Immature natural killer cell (primary cell): ENCODE measurements at regions not wholly inside any gene's neighbourhood (a gene's known extent, or its start where the extent isn't known, plus 50 kb on each side); places are given as distances from the start of the nearest gene placed in this dataset.

Experiments
- DNase-seq, 3 donors: peaks; one replicate each; pipeline ENCODE4 v3.0.0; 2022; ENCODE audit warnings: mixed read lengths in 1 of 3
- H3K27ac Mint-ChIP-seq, 6 donors: one replicate each; pipeline ENCODE4 v1.8.0; 2020; ENCODE audit warnings: mixed read lengths in 6 of 6, mild to moderate bottlenecking in 5 of 6, inconsistent platforms in 4 of 6, moderate library complexity in 3 of 6
- H3K27me3 Mint-ChIP-seq, 3 donors: one replicate each; pipeline ENCODE4 v1.8.0; 2020 to 2021; ENCODE audit warnings: low read depth in 3 of 3, mild to moderate bottlenecking in 3 of 3, mixed read lengths in 3 of 3, moderate library complexity in 3 of 3, inconsistent platforms in 1 of 3
- H3K36me3 Mint-ChIP-seq, 3 donors: one replicate each; pipeline ENCODE4 v1.8.0; 2020; ENCODE audit warnings: mixed read lengths in 3 of 3, inconsistent platforms in 2 of 3, mild to moderate bottlenecking in 2 of 3
- H3K4me1 Mint-ChIP-seq, 2 donors: one replicate each; pipeline ENCODE4 v1.8.0; 2020; ENCODE audit warnings: inconsistent platforms in 2 of 2, mild to moderate bottlenecking in 2 of 2, mixed read lengths in 2 of 2, moderate library complexity in 1 of 2
- H3K4me3 Mint-ChIP-seq, 5 donors: one replicate each; pipeline ENCODE4 v1.8.0; 2020; ENCODE audit warnings: mild to moderate bottlenecking in 5 of 5, mixed read lengths in 5 of 5, inconsistent platforms in 3 of 5, moderate library complexity in 3 of 5
- H3K9me3 Mint-ChIP-seq, 6 donors: one replicate each; pipeline ENCODE4 v1.8.0; 2020; ENCODE audit warnings: mild to moderate bottlenecking in 6 of 6, mixed read lengths in 6 of 6, inconsistent platforms in 4 of 6, moderate library complexity in 3 of 6

DNA sequence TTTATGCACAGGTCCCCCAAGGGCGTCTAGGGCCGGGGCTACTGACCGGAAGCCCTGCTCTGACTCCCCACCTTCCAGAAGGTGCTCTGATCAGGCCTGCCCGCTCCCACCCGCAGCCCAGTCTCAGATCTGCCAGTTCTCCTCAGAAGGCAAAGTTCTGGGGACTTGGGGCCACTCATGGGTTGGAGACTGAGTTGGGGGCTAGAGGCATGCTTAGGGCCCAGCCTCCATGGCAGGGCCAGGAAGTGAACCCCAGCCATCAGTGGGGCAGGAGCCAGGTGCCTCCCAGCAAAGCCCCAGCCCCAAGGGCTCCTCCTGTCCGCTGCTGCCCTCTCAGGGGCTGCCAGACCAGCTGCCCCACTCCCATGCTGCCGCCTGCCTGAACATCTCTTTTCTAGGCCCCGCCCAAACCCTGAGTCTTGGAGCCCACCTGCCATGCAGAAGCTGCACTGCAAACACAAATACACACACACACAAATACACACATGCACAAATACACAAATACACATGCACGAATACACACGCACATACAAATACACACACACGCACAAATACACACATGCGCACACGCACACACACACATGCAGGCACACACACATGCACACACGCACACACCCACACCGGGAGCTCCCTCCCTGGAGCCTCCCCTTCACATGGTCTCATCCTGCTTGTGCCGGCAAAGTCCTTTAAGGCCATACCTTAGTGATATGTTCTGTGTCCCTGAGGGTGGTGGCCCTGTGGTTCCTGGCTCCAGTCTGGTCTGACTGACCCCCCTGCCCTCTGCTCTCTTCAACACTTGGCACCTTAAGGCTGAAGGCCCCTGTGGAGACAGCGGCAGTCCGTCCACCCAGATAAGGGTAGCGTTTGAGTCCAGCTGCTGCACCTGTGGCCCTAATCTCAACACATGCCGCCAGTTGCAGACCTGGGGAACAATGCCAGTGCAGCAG, 59.2 kb upstream of the KLF13 start:
- H3K27me3 Mint-ChIP-seq, result peaks cover 4 to 12% (median 8%) of the 10 kb centered on the region in 3 donors
- H3K9me3 Mint-ChIP-seq, result no peaks in the 10 kb centered on the region
- H3K4me3 Mint-ChIP-seq, result peak overlapping the region; percentile 49 to 86 (median 70)
- H3K36me3 Mint-ChIP-seq, result no peaks in the 10 kb centered on the region
- peaks cover 56 to 58% of the 10 kb centered on the region in 2 donors for H3K4me1 Mint-ChIP-seq
- no peak for DNase-seq
- peak overlapping the region; percentile 78 to 93 (median 86) for H3K27ac Mint-ChIP-seq

- peak overlapping the region in 1 of 5 donors; percentile 73 for H3K4me3 Mint-ChIP-seq
- H3K4me1 Mint-ChIP-seq, result peaks cover 49 to 51% of the 10 kb centered on the region in 2 donors
These were observed 58.5 kb upstream of the KLF13 start for GRCh38 chr15:31268108-31268501.

DNA sequence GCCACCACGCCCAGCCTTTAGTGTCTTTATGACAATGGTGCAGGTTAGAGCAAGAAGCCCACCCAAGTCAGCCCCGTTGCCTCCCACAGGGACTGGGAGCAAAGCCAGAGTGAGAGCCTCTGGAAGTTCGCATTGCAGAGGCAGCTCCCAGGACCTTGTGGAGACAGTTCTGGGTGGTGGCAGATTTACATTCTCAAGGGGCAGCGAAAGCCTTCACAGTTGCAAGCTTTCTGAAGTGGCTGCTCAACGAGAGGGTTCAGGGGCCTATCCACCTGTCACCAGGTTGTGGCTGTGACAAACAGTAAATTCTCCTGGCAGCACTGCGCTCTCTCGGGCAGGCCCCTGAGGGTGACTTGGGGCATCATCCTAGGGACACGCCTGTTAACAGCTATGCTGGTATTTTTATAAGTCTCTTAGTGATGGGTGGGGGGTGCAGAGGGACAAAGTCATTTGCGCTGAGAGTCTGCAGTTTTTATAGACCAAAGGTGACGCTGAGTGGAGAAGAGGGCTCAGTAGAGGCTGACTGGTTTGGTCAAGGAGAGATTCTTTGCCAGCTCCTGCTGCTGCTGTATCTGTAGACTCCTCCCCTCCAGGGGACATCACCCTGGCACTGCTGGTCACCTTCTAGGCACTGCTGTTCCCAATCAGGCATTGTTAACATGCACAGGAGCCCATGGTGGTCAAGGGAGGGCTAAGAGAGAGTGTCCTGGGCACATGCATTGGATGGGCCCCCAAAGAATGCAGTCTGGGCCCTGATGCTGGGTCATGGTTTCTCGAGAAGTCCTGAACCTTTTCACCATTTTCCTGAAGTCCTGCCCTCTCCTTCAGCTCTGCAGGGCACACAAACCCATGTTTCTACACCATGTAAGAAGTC, 57.5 kb upstream of the KLF13 start:
- Mint-ChIP-seq H3K27me3 (peaks cover 4 to 10% (median 4%) of the 10 kb centered on the region in 3 donors), H3K9me3 (no peaks in the 10 kb centered on the region), H3K4me3 (no peak overlapping the region), H3K27ac (peak overlapping the region in 2 of 6 donors; percentile 27 to 47), H3K36me3 (no peaks in the 10 kb centered on the region), H3K4me1 (peaks cover 40 to 41% of the 10 kb centered on the region in 2 donors)
- no peak for DNase-seq

More at GRCh38 chr15:31268108-31268501, 58.5 kb upstream of the KLF13 start:
- peak overlapping the region in 5 of 6 donors; percentile 78 to 93 (median 81) for H3K27ac Mint-ChIP-seq
- H3K36me3 Mint-ChIP-seq, result no peaks in the 10 kb centered on the region
- DNase-seq, result no peak
- no peaks in the 10 kb centered on the region for H3K9me3 Mint-ChIP-seq
- peaks cover 4 to 12% (median 8%) of the 10 kb centered on the region in 3 donors for H3K27me3 Mint-ChIP-seq

DNA sequence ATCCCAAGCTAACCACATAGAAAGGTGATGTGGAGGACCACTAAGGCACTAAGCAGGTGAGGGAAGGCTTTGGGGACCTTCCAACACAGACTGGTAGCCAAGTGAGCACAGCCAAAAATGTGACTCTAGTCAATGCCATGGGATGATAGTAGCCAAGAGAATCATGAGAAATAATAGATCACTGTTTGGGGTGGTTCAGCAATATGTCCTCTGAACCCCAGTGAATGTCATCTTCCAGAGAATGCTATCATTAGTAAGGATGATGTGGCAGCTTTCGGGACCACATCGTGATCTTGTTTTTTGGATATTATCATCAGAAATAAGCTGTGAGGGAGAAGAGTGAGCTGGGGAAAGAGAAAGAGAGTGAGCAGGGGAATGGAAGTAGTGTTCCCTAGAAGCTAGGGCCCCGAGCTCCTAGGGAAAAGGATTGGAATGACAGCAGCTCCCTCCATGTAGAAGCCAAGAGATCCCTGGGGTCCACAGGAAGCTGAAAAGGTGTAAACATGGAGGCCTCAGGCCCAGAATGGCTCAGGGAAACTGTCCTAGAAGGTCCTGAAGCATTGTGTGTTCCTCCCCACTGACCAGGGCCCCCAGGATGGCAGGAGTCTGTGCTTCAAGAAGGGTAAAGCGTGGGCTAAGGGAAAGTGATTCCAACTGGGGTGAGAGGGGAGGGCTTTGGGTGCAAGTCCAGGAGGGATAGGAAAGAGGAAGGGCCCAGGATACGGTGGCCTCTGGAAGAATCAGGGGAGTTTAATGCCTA, 56.6 kb upstream of the KLF13 start:
- Mint-ChIP-seq H3K27ac (peak overlapping the region in 2 of 6 donors; percentile 27 to 47), H3K4me1 (peaks cover 32% of the 10 kb centered on the region in 2 donors), H3K9me3 (no peaks in the 10 kb centered on the region), H3K36me3 (no peaks in the 10 kb centered on the region), H3K27me3 (peaks cover 4 to 11% (median 4%) of the 10 kb centered on the region in 3 donors), H3K4me3 (no peak overlapping the region)
- DNase-seq, result no peak

DNA sequence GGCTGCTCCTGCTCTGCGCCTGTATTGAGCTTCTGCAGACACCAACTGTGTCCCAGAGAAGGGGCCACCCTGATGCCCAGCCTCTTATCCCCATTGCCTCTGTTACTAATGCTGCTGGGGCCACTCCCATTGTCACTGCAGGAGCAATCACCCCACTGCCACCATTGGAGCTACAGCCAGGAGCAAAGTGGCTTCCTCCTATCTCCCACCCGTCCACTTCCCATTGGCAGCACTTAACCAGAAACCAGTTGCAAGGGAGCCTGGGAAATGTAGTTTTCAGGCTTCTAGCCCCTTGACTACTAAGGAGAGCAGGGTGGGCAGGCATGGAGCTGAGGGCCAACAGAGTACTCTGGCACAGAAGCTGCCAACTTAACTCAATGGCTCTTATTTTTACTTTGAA, 55.9 kb upstream of the KLF13 start:
- Mint-ChIP-seq H3K4me3 (no peak overlapping the region), H3K27ac (no peak overlapping the region), H3K27me3 (peaks cover 4 to 7% (median 4%) of the 10 kb centered on the region in 3 donors), H3K4me1 (peaks cover 24% of the 10 kb centered on the region in 2 donors), H3K36me3 (no peaks in the 10 kb centered on the region), H3K9me3 (no peaks in the 10 kb centered on the region)
- DNase-seq, result no peak

- Mint-ChIP-seq H3K4me1 (peaks cover 20% of the 10 kb centered on the region in 2 donors), H3K27me3 (peaks cover 4 to 7% (median 4%) of the 10 kb centered on the region in 3 donors)
These were observed 55.4 kb upstream of the KLF13 start for GRCh38 chr15:31271224-31271635.

DNA sequence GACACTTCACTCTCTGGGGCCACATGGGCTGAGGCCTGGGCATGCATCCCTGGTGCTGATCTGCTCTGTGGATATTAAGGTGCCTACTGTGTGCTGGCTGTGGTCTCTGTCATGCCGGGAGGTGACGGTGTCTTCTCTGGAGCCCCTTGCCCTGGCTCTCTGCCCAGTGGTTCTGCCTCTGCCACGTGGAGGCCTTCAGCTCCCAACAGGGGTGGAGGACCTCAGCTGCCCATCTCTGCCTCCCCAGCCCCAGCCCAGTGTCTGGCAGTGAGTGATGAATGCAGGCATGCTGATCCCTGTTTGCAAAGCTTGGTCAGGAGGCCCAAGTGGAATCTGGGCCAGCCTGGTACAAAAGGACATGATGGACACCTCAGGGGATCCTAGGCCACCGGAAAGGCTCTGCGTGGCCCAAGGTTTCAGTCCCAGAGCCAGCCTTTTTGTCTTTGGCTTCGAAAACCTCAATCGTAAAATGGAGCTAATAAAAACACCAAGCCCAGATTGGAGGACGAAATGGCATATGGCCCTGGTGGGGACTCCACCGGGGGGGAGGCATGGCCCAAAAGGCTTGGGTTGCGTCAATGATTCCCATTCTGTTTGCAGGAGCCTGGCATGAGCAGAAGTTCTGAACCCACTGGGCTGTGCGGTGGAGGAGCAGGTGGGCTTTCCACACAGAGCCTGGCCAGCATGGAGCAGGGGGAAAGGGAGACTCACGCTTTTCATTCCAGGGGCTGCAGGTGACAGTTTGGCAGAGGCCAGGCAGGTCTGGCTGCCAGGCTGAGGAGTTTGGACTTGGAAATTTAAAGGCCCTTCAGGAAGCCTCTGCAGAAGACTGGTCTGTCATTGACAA, 54.7 kb upstream of the KLF13 start:
- no peak for DNase-seq
- H3K27ac Mint-ChIP-seq, result peak overlapping the region in 1 of 6 donors; percentile 40
- H3K4me3 Mint-ChIP-seq, result no peak overlapping the region
- H3K9me3 Mint-ChIP-seq, result no peaks in the 10 kb centered on the region
- no peaks in the 10 kb centered on the region for H3K36me3 Mint-ChIP-seq
- peaks cover 2 to 7% (median 4%) of the 10 kb centered on the region in 3 donors for H3K27me3 Mint-ChIP-seq
- H3K4me1 Mint-ChIP-seq, result peaks cover 13% of the 10 kb centered on the region in 2 donors

More at GRCh38 chr15:31271224-31271635, 55.4 kb upstream of the KLF13 start:
- no peak for DNase-seq
- Mint-ChIP-seq H3K4me3 (no peak overlapping the region), H3K9me3 (no peaks in the 10 kb centered on the region), H3K27ac (peak overlapping the region in 1 of 6 donors; percentile 10), H3K36me3 (no peaks in the 10 kb centered on the region)

DNA sequence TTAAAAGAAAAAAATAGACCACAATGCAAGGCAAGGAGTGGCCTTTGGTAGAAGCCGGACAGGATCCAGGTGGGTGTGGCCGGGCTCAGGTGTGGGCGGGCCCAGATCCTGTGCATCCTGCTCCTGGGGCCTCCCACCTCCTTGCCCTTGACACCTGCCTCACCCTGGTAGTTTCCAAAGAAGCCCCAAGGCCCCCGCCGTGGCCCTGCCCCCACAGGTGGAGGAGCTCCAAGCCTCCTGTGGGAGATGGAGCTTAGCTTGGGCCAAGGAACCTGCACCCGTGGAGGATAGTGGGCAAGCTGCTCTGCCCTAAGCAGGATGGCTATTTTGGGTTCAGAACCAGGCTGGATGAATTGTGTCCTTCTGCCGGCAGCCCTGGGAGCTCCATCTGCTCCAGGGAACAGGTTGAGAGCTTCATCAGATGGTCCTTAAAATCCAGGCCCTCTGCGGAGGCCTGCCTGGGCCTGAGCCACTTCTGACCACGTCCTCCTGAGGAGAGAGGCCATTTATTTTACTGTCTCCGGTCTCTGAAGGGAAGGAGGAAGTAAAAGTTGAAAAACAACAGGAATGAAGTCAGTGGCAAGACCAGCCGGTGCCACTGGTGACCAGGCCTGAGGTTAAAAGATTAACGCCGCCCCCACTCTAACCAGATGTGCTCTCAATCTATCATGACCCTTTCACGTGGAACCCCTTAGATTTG, 53.9 kb upstream of the KLF13 start:
- H3K9me3 Mint-ChIP-seq, result no peaks in the 10 kb centered on the region
- no peak overlapping the region for H3K4me3 Mint-ChIP-seq
- DNase-seq, result no peak
- H3K27ac Mint-ChIP-seq, result peak overlapping the region in 1 of 6 donors; percentile 64
- H3K27me3 Mint-ChIP-seq, result peaks cover 1 to 6% (median 4%) of the 10 kb centered on the region in 3 donors
- peaks cover 5% of the 10 kb centered on the region in 2 donors for H3K4me1 Mint-ChIP-seq
- no peaks in the 10 kb centered on the region for H3K36me3 Mint-ChIP-seq

GRCh38 chr15:31273258-31273941, 53.2 kb upstream of the KLF13 start:
- no peak for DNase-seq
- Mint-ChIP-seq H3K9me3 (no peaks in the 10 kb centered on the region), H3K27ac (peak overlapping the region in 1 of 6 donors; percentile 64), H3K36me3 (no peaks in the 10 kb centered on the region), H3K27me3 (peaks cover 0 to 4% (median 3%) of the 10 kb centered on the region in 3 donors), H3K4me1 (peaks cover 0 to 2% of the 10 kb centered on the region in 2 donors), H3K4me3 (no peak overlapping the region)

DNA sequence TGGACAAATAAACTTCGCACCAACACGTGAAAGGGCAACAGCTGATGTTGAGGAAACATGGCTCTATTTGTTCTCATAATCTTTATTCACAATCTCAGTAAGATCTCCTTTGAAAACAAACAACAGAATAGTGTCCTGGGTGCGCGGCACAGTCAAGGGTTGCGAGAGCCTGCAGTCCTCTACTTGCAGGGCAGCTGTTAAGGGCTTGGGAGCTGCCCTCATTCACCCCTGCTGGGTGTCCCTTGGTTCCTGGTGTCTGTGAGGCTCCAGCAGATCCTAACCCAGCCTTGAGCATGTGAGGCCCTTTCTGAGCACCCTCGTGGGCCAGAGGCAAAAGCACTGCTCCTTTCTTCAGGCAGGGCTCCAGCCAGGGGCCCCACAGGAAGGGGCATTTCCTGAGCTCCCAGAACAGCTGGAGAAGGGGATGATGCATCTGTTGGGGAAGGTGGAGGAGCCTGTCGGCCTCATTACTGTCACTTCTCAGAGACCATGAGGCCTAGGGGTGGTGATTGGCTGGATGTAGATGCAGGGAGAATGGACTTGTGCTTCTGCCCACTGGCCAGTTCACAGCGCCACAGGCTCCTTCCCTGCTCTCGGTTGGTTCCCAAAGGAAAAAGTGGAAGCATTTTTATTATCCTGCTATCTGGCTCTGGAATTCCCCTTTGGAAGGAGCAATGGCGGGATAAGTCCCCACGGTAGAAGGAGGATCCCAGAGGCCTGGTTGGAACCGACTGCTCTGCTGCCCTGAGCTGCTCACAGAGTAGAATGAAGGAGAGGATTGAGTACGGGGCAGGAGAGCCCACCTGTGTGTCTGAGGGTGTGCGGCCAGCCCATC, 51.9 kb upstream of the KLF13 start:
- Mint-ChIP-seq H3K4me1 (peaks cover 0 to 2% of the 10 kb centered on the region in 2 donors), H3K27me3 (peaks cover 0 to 5% (median 4%) of the 10 kb centered on the region in 3 donors), H3K27ac (peak overlapping the region in 1 of 6 donors; percentile 25), H3K9me3 (no peaks in the 10 kb centered on the region), H3K4me3 (no peak overlapping the region), H3K36me3 (no peaks in the 10 kb centered on the region)
- no peak for DNase-seq
